Stimulated activated CD4-positive, alpha-beta T cell treated with anti-CD3 and anti-CD28 coated beads, TNF-alpha, amount 100 ng/mL, for 48 hours (primary cell): ENCODE measurements at regions not wholly inside any gene's neighbourhood (a gene's known extent, or its start where the extent isn't known, plus 50 kb on each side); places are given as distances from the start of the nearest gene placed in this dataset.

ENCODE experiments used
- DNase-seq, 3 donors: peaks; one replicate each; pipeline ENCODE4 v3.0.0-alpha.2; 2020; ENCODE audit warnings: low read depth in 3 of 3

- DNase-seq, result no peak
Measured at GRCh38 chr14:61625165-61625564, 70.1 kb upstream of the HIF1A start.

GRCh38 chr14:61627612-61628011 is 67.7 kb upstream of the HIF1A start:
- no peak for DNase-seq

GRCh38 chr14:61628016-61628725 is 67.1 kb upstream of the HIF1A start:
- DNase-seq, result no peak

GRCh38 chr14:61630399-61631044 is 64.8 kb upstream of the HIF1A start:
- no peak for DNase-seq

GRCh38 chr14:61631045-61631687 is 64.1 kb upstream of the HIF1A start:
- no peak for DNase-seq

GRCh38 chr14:61632401-61632800 is 62.9 kb upstream of the HIF1A start:
- no peak for DNase-seq

GRCh38 chr14:61632807-61633206 is 62.5 kb upstream of the HIF1A start:
- no peak for DNase-seq

- DNase-seq, result no peak
Measured at GRCh38 chr14:61636291-61636690, 59.0 kb upstream of the HIF1A start.

GRCh38 chr14:61636779-61637178 is 58.5 kb upstream of the HIF1A start:
- no peak for DNase-seq

- DNase-seq, result no peak
Measured at GRCh38 chr14:61638595-61639387, 56.5 kb upstream of the HIF1A start.

GRCh38 chr14:61640158-61641136 is 54.9 kb upstream of the HIF1A start:
- no peak for DNase-seq

- DNase-seq, result no peak
Measured at GRCh38 chr14:61641914-61642613, 53.2 kb upstream of the HIF1A start.

- no peak for DNase-seq
Measured at GRCh38 chr14:61642614-61642982, 52.7 kb upstream of the HIF1A start.

- no peak for DNase-seq
Measured at GRCh38 chr14:61643555-61643954, 51.8 kb upstream of the HIF1A start.

GRCh38 chr14:61644175-61644574 is 51.1 kb upstream of the HIF1A start:
- no peak for DNase-seq

- no peak for DNase-seq
Measured at GRCh38 chr14:61644834-61645233, 50.5 kb upstream of the HIF1A start.

- no peak for DNase-seq
Measured at GRCh38 chr14:61645247-61645646, 50.1 kb upstream of the HIF1A start.
